ENCODE measurements at regions not wholly inside any gene's neighbourhood (a gene's known extent, or its start where the extent isn't known, plus 50 kb on each side); places are given as distances from the start of the nearest gene placed in this dataset.

- Histone ChIP-seq H3K9me3 (ENCODE audit: control extremely low read depth in 1 of 3, control insufficient read depth in 2 of 3, insufficient read depth in 1 of 3, low read length in 2 of 3) (no peaks in the 10 kb centered on the region), H3K36me3 (replicated peaks in 1 of 2; ENCODE audit: control extremely low read depth in 1 of 2, control insufficient read depth in 1 of 2, extremely low read depth in 1 of 2, insufficient read depth in 2 of 2, low read length in 1 of 2) (no peaks in the 10 kb centered on the region), H3K27me3 (replicated peaks in 1 of 4; ENCODE audit: control extremely low read depth in 1 of 4, control insufficient read depth in 3 of 4, insufficient read depth in 4 of 4, low read length in 3 of 4) (no peaks in the 10 kb centered on the region), H3K4me3 (ENCODE audit: control extremely low read depth in 1 of 5, extremely low read depth in 1 of 5, insufficient read depth in 1 of 5, low read depth in 2 of 5, low read length in 4 of 5) (no peak overlapping the region), H3K4me2 (replicated peaks; ENCODE audit: low read depth, low read length, poor library complexity, severe bottlenecking) (no peak overlapping the region), H3K79me2 (ENCODE audit: control insufficient read depth, insufficient read depth, low read length) (no peaks in the 10 kb centered on the region), H3K27ac (ENCODE audit: low read length in 2 of 2) (no peak overlapping the region), H3K4me1 (ENCODE audit: control insufficient read depth in 2 of 2, insufficient read depth in 2 of 2, low read length in 2 of 2) (peaks cover 0 to 8% of the 10 kb centered on the region in 2 donors), H3K9ac (ENCODE audit: low read length) (no peak overlapping the region), H2AFZ (ENCODE audit: insufficient read depth, low read depth, low read length, poor library complexity, severe bottlenecking) (no peak overlapping the region), H4K20me1 (ENCODE audit: control insufficient read depth, insufficient read depth, low read length, poor library complexity, severe bottlenecking) (no peaks in the 10 kb centered on the region)
- ATAC-seq (ENCODE audit: low read depth) (no peak), DNase-seq (no peak)
- no peak for TF ChIP-seq CTCF (IDR thresholded peaks at IDR 0.05)
- no peak for TF ChIP-seq EZH2 (IDR thresholded peaks at IDR 0.05; ENCODE audit: borderline replicate concordance, insufficient read depth, low read depth, low read length, poor library complexity, severe bottlenecking)
- intact Hi-C loops (cut with micrococcal nuclease): no loop called here
- CTCF ChIA-PET: no interaction called here
- Mint-ChIP-seq H3K4me3 (peak overlapping the region; percentile 33), H3K4me1 (peaks cover 18% of the 10 kb centered on the region), H3K9me3 (ENCODE audit: insufficient read depth) (no peaks in the 10 kb centered on the region), H3K27ac (no peak overlapping the region), H3K27me3 (no peaks in the 10 kb centered on the region)
- no CpG with 5 or more reads among the region's 1 CpG for WGBS (ENCODE audit: insufficient coverage)
- POLR2A ChIA-PET: no interaction called here
Observed at GRCh38 chr7:41809529-41809939, 106.6 kb upstream of the INHBA start.

- H3K9ac ChIP-seq (ENCODE audit: low read length): no peak overlapping the region
- intact Hi-C loops (cut with micrococcal nuclease): no loop called here
Observed at GRCh38 chr7:41809116-41809515, 106.2 kb upstream of the INHBA start.

More at GRCh38 chr7:41809116-41809515, 106.2 kb upstream of the INHBA start:
- no peak for TF ChIP-seq EZH2 (IDR thresholded peaks at IDR 0.05; ENCODE audit: borderline replicate concordance, insufficient read depth, low read depth, low read length, poor library complexity, severe bottlenecking)
- TF ChIP-seq CTCF (IDR thresholded peaks at IDR 0.05): no peak
- DNase-seq (no peak), ATAC-seq (ENCODE audit: low read depth) (no peak)
- 100% methylated on average over 1 of the region's 2 CpGs for WGBS (ENCODE audit: insufficient coverage)
- Mint-ChIP-seq H3K4me1 (peaks cover 18% of the 10 kb centered on the region), H3K9me3 (ENCODE audit: insufficient read depth) (no peaks in the 10 kb centered on the region), H3K4me3 (no peak overlapping the region), H3K27ac (no peak overlapping the region), H3K27me3 (no peaks in the 10 kb centered on the region)
- Histone ChIP-seq H3K27ac (ENCODE audit: low read length in 2 of 2) (no peak overlapping the region), H3K4me1 (ENCODE audit: control insufficient read depth in 2 of 2, insufficient read depth in 2 of 2, low read length in 2 of 2) (peaks cover 0 to 8% of the 10 kb centered on the region in 2 donors), H2AFZ (ENCODE audit: insufficient read depth, low read depth, low read length, poor library complexity, severe bottlenecking) (no peak overlapping the region), H3K36me3 (replicated peaks in 1 of 2; ENCODE audit: control extremely low read depth in 1 of 2, control insufficient read depth in 1 of 2, extremely low read depth in 1 of 2, insufficient read depth in 2 of 2, low read length in 1 of 2) (no peaks in the 10 kb centered on the region), H3K9me3 (ENCODE audit: control extremely low read depth in 1 of 3, control insufficient read depth in 2 of 3, insufficient read depth in 1 of 3, low read length in 2 of 3) (no peaks in the 10 kb centered on the region), H3K4me3 (ENCODE audit: control extremely low read depth in 1 of 5, extremely low read depth in 1 of 5, insufficient read depth in 1 of 5, low read depth in 2 of 5, low read length in 4 of 5) (no peak overlapping the region), H3K4me2 (replicated peaks; ENCODE audit: low read depth, low read length, poor library complexity, severe bottlenecking) (no peak overlapping the region), H3K79me2 (ENCODE audit: control insufficient read depth, insufficient read depth, low read length) (no peaks in the 10 kb centered on the region), H3K27me3 (replicated peaks in 1 of 4; ENCODE audit: control extremely low read depth in 1 of 4, control insufficient read depth in 3 of 4, insufficient read depth in 4 of 4, low read length in 3 of 4) (no peaks in the 10 kb centered on the region), H4K20me1 (ENCODE audit: control insufficient read depth, insufficient read depth, low read length, poor library complexity, severe bottlenecking) (no peaks in the 10 kb centered on the region)
- ChIA-PET POLR2A (no interaction called here), CTCF (no interaction called here)
